A673 (cell line): ENCODE measurements at regions not wholly inside any gene's neighbourhood (a gene's known extent, or its start where the extent isn't known, plus 50 kb on each side); places are given as distances from the start of the nearest gene placed in this dataset.

Experiments used
- BruUV-seq: library from RNA; stranded (reverse); fragments of 400-500 nt; replicated peaks from 2 replicates; lab custom pipeline; 2021; lab: Mats Ljungman, UMichigan
- CTCF ChIA-PET: fragments of 300-600 bp; sonication (Branson Sonifier 250); formaldehyde crosslinking; loops from one replicate; lab custom pipeline; 2022; ENCODE audit warnings: antibody characterized with exemption; lab: Charles Lee
- POLR2A ChIA-PET: fragments of 300-600 bp; sonication (Branson Sonifier 250); formaldehyde crosslinking; loops from one replicate; lab custom pipeline; 2022; ENCODE audit warnings: antibody characterized with exemption; ENCODE audit not compliant: low non-redundant PET; lab: Charles Lee
- DNase-seq: peaks from one replicate; pipeline ENCODE4 v3.0.0-alpha.2; 2015; ENCODE audit warnings: low spot score
- H3K27ac ChIP-seq: fragments of 200-600 bp; sonication (generic); 2 replicates; pipeline ENCODE4 v1.5.1; 2016; ENCODE audit warnings: mixed run types, low read depth, mild to moderate bottlenecking, mixed read lengths, antibody characterized with exemption, low read length; ENCODE audit not compliant: poor library complexity, severe bottlenecking
- H3K27me3 ChIP-seq: fragments of 200-600 bp; sonication (generic); replicated peaks from 2 replicates; pipeline ENCODE4 v1.6.1; 2017; ENCODE audit warnings: mixed run types, low read depth, mild to moderate bottlenecking, mixed read lengths, antibody characterized with exemption, low read length; ENCODE audit not compliant: insufficient read depth, poor library complexity
- H3K36me3 ChIP-seq: fragments of 200-600 bp; sonication (generic); 2 replicates; pipeline ENCODE4 v1.6.1; 2016; ENCODE audit warnings: mixed run types, mild to moderate bottlenecking, mixed read lengths, antibody characterized with exemption, low read length; ENCODE audit not compliant: insufficient read depth, poor library complexity, severe bottlenecking
- H3K4me1 ChIP-seq: fragments of 200-600 bp; sonication (generic); 2 replicates; pipeline ENCODE4 v1.6.1; 2017; ENCODE audit warnings: mixed run types, mild to moderate bottlenecking, mixed read lengths, antibody characterized with exemption, low read length; ENCODE audit not compliant: insufficient read depth, poor library complexity, severe bottlenecking
- H3K4me3 ChIP-seq: fragments of 200-600 bp; sonication (generic); 2 replicates; pipeline ENCODE4 v1.5.1; 2016; ENCODE audit warnings: low read depth, mixed run types, mild to moderate bottlenecking, mixed read lengths, low read length; ENCODE audit not compliant: poor library complexity, severe bottlenecking
- H3K9me3 ChIP-seq: fragments of 200-600 bp; sonication (generic); 2 replicates; pipeline ENCODE4 v1.6.1; 2016; ENCODE audit warnings: mixed run types, low read depth, mild to moderate bottlenecking, mixed read lengths, antibody characterized with exemption, low read length; ENCODE audit not compliant: poor library complexity, severe bottlenecking
- CTCF ChIP-seq: fragments of 300-800, 200-600 bp; sonication (generic); conservative IDR thresholded peaks from 2 replicates; pipeline ENCODE4 v1.5.1; 2017; ENCODE audit warnings: low read depth, mild to moderate bottlenecking, antibody characterized with exemption, low read length, moderate library complexity, mixed read lengths
- EZH2 ChIP-seq: fragments of 200-600 bp; sonication (generic); IDR thresholded peaks from 2 replicates; pipeline ENCODE4 v1.6.1; 2017; ENCODE audit warnings: borderline replicate concordance, low read depth, mild to moderate bottlenecking, mixed read lengths, antibody characterized with exemption, low read length; ENCODE audit not compliant: poor library complexity, severe bottlenecking
- intact Hi-C: fragments of 100-400 bp; cut with micrococcal nuclease; formaldehyde crosslinking; loops from one replicate; pipeline ENCODE4 v1.10.0; 2022; ENCODE audit not compliant: unreplicated experiment

DNA sequence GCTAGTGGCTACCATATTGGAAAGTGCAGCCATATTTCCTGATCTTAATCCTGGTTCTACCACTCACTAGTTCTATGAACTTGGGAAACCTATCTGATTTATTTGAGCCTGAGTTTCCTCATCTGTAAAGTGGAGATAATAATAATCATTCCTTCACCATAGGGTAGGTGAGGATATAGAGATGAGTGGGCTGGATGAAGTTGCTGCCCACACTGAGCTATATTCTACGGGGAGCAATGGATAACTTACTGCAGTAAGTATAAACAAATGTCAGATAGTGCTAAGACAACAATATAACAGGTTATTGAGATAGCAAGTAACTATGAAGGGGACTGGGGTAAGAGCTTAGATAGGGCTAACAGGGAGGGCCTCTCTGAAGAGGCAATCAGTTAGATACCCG lies 251.5 kb upstream of the ADAMTS9 start:
- no peaks in the 10 kb centered on the region for H3K27me3 ChIP-seq
- BruUV-seq = no TSS peak
- intact Hi-C loops = no loop called here
- peaks cover 4% of the 10 kb centered on the region for H3K4me1 ChIP-seq
- no peaks in the 10 kb centered on the region for H3K36me3 ChIP-seq
- ChIA-PET CTCF (no interaction called here), POLR2A (no interaction called here)
- no peak for DNase-seq
- H3K9me3 ChIP-seq = no peaks in the 10 kb centered on the region
- no peak overlapping the region for H3K4me3 ChIP-seq
- no peak overlapping the region for H3K27ac ChIP-seq
- TF ChIP-seq EZH2 = no peak
- TF ChIP-seq CTCF = no peak

DNA sequence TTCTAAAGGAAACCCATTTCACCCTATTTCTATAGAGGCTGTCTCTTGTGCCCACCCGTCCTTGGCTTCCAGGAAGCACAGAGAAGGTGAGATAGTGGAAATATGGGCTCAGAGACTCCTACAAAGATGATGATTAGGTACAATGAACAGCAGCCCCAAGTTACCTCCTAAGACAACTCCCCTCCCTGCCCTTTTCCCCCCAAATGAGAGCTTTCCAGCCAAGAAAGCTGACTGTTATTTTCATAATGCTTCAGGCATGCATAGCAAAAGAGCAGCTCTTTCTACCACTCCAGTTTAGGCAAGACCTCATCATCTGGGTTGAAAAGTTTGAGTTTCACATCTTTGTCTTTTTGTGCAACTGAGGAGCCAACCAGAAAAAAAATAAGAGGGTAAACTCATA lies 248.8 kb upstream of the ADAMTS9 start:
- Histone ChIP-seq H3K27ac (no peak overlapping the region), H3K4me3 (no peak overlapping the region), H3K4me1 (no peaks in the 10 kb centered on the region), H3K36me3 (no peaks in the 10 kb centered on the region), H3K27me3 (no peaks in the 10 kb centered on the region), H3K9me3 (no peaks in the 10 kb centered on the region)
- no TSS peak for BruUV-seq
- ChIA-PET CTCF (no interaction called here), POLR2A (no interaction called here)
- no peak for DNase-seq
- intact Hi-C loops = no loop called here
- TF ChIP-seq CTCF (no peak), EZH2 (no peak)

DNA sequence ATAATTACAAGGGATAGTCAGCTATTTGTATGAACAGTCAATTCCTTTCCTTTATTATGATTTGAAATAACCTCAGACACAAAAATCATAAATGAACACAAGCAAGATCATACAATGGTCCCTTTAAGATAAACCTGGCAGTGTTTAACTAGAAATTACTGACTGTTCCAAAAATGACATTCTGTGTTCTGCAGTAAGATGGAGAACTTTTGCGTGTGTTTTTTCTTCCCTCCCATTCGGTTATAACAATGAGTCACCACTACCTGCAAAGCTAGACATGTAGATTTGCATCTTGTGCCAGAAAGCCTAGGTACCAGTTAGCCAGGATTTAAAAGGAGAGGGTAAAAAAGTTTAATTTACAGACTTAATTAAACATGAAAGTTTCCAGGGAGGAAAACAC lies 248.2 kb upstream of the ADAMTS9 start:
- no TSS peak for BruUV-seq
- H3K4me1 ChIP-seq = no peaks in the 10 kb centered on the region
- H3K27ac ChIP-seq = no peak overlapping the region
- no peak overlapping the region for H3K4me3 ChIP-seq
- no peak for DNase-seq
- CTCF ChIA-PET = no interaction called here
- no peaks in the 10 kb centered on the region for H3K27me3 ChIP-seq
- H3K9me3 ChIP-seq = no peaks in the 10 kb centered on the region
- intact Hi-C loops = no loop called here
- H3K36me3 ChIP-seq = no peaks in the 10 kb centered on the region
- TF ChIP-seq CTCF (no peak), EZH2 (no peak)
- POLR2A ChIA-PET = no interaction called here
